ENCODE measurements at regions not wholly inside any gene's neighbourhood (a gene's known extent, or its start where the extent isn't known, plus 50 kb on each side); places are given as distances from the start of the nearest gene placed in this dataset.

DNA sequence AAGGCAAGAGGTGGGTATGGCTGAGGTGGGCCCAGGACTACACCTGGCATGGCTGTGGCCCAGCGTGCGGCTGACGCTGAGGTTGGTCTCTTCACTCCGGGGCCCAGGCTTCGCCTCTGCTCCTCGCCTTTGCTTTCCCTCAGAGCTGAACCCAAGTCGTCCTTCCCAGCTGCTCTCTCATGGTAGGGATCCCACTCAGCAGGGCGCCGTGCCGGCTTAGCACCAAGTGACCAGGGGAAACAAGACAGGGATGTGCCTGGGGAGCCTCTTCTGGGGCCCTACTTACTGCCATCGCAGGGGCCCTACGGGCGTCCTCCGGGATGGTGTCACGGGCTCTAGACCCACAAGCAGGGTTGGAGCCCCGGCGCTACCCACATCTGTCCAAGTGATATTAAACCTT is 138.1 kb upstream of the ALKAL2 start:
- Histone ChIP-seq H3K27me3 (ENCODE audit: control insufficient read depth in 1 of 2, insufficient read depth in 2 of 2, low read length in 2 of 2) (peaks cover 2 to 48% of the 10 kb centered on the region in 2 experiments; a peak in 3 of 5 replicates), H4K20me1 (ENCODE audit: insufficient read depth, low read length) (no peaks in the 10 kb centered on the region), H3K27ac (ENCODE audit: extremely low read length, insufficient read depth, low read length) (no peak overlapping the region), H3K79me2 (ENCODE audit: insufficient read depth, low read length) (no peaks in the 10 kb centered on the region), H3K4me3 (replicated peaks in 1 of 3; ENCODE audit: insufficient read depth in 1 of 3, low read depth in 2 of 3, low read length in 3 of 3) (no peak overlapping the region), H3K4me1 (ENCODE audit: insufficient read depth, low read length) (no peaks in the 10 kb centered on the region), H3K9me3 (ENCODE audit: low read length) (no peaks in the 10 kb centered on the region), H2AFZ (ENCODE audit: low read length) (no peak overlapping the region), H3K36me3 (replicated peaks in 1 of 2; ENCODE audit: control insufficient read depth in 1 of 2, insufficient read depth in 2 of 2, low read length in 2 of 2) (no peaks in the 10 kb centered on the region), H3K9ac (ENCODE audit: insufficient read depth, low read depth, low read length) (no peak overlapping the region), H3K4me2 (ENCODE audit: low read depth, low read length) (no peak overlapping the region)
- ChIA-PET CTCF (ENCODE audit: low intra/inter-chr PET ratio, low total read pairs) (no interaction called here), POLR2A (no interaction called here)
- FAIRE-seq, result no peak
- 42% methylated on average over 10 of the region's 17 CpGs for WGBS (ENCODE audit: low lambda C conversion rate)
- intact Hi-C loops (cut with micrococcal nuclease; ENCODE audit: unreplicated experiment), result no loop called here
- no TSS peak for BruUV-seq (replicated peaks)
- DNase-seq (ENCODE audit: low spot score), result no peak
- in situ Hi-C loops (cut with HindIII; ENCODE audit: extremely low pct_ligation_motif_present, low pct_unique_long_range_greater_than_20kb), result no loop called here
- ATAC-seq, result no peak
- TF ChIP-seq, protein P1, sequence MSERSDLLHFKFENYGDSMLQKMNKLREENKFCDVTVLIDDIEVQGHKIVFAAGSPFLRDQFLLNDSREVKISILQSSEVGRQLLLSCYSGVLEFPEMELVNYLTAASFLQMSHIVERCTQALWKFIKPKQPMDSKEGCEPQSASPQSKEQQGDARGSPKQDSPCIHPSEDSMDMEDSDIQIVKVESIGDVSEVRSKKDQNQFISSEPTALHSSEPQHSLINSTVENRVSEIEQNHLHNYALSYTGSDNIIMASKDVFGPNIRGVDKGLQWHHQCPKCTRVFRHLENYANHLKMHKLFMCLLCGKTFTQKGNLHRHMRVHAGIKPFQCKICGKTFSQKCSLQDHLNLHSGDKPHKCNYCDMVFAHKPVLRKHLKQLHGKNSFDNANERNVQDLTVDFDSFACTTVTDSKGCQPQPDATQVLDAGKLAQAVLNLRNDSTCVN (CRISPR knock-in tag; IDR thresholded peaks at IDR 0.05; ENCODE audit: borderline replicate concordance), result no peak
- TF ChIP-seq, protein P2, sequence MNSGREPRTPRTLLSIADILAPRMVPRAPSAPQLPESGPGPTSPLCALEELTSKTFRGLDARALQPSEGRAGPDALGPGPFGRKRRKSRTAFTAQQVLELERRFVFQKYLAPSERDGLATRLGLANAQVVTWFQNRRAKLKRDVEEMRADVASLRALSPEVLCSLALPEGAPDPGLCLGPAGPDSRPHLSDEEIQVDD (CRISPR knock-in tag; IDR thresholded peaks at IDR 0.05; ENCODE audit: borderline replicate concordance), result no peak
- TF ChIP-seq, protein P3, sequence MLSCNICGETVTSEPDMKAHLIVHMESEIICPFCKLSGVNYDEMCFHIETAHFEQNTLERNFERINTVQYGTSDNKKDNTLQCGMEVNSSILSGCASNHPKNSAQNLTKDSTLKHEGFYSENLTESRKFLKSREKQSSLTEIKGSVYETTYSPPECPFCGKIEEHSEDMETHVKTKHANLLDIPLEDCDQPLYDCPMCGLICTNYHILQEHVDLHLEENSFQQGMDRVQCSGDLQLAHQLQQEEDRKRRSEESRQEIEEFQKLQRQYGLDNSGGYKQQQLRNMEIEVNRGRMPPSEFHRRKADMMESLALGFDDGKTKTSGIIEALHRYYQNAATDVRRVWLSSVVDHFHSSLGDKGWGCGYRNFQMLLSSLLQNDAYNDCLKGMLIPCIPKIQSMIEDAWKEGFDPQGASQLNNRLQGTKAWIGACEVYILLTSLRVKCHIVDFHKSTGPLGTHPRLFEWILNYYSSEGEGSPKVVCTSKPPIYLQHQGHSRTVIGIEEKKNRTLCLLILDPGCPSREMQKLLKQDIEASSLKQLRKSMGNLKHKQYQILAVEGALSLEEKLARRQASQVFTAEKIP (CRISPR knock-in tag; IDR thresholded peaks at IDR 0.05; ENCODE audit: borderline replicate concordance), result no peak
- TF ChIP-seq RCOR2 (CRISPR knock-in tag; IDR thresholded peaks at IDR 0.05) (no peak), ZNF839 (CRISPR knock-in tag; IDR thresholded peaks at IDR 0.05; ENCODE audit: borderline replicate concordance) (no peak), ZNF101 (CRISPR knock-in tag; IDR thresholded peaks at IDR 0.05; ENCODE audit: borderline replicate concordance, low read depth) (no peak), SRF (IDR thresholded peaks at IDR 0.05; ENCODE audit: low read depth, low read length) (no peak), TBP (CRISPR knock-in tag; IDR thresholded peaks at IDR 0.05) (no peak), ZBTB21 (CRISPR knock-in tag; IDR thresholded peaks at IDR 0.05) (no peak), ZNF367 (CRISPR knock-in tag; IDR thresholded peaks at IDR 0.05; ENCODE audit: borderline replicate concordance) (no peak), TSC22D2 (CRISPR knock-in tag; IDR thresholded peaks at IDR 0.05; ENCODE audit: borderline replicate concordance) (no peak)
- TF ChIP-seq, protein P4, sequence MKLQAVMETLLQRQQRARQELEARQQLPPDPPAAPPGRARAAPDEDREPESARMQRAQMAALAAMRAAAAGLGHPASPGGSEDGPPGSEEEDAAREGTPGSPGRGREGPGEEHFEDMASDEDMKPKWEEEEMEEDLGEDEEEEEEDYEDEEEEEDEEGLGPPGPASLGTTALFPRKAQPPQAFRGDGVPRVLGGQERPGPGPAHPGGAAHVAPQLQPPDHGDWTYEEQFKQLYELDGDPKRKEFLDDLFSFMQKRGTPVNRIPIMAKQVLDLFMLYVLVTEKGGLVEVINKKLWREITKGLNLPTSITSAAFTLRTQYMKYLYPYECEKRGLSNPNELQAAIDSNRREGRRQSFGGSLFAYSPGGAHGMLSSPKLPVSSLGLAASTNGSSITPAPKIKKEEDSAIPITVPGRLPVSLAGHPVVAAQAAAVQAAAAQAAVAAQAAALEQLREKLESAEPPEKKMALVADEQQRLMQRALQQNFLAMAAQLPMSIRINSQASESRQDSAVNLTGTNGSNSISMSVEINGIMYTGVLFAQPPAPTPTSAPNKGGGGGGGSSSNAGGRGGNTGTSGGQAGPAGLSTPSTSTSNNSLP (IDR thresholded peaks at IDR 0.05; ENCODE audit: low read depth, low read length), result no peak
- TF ChIP-seq, protein P5, sequence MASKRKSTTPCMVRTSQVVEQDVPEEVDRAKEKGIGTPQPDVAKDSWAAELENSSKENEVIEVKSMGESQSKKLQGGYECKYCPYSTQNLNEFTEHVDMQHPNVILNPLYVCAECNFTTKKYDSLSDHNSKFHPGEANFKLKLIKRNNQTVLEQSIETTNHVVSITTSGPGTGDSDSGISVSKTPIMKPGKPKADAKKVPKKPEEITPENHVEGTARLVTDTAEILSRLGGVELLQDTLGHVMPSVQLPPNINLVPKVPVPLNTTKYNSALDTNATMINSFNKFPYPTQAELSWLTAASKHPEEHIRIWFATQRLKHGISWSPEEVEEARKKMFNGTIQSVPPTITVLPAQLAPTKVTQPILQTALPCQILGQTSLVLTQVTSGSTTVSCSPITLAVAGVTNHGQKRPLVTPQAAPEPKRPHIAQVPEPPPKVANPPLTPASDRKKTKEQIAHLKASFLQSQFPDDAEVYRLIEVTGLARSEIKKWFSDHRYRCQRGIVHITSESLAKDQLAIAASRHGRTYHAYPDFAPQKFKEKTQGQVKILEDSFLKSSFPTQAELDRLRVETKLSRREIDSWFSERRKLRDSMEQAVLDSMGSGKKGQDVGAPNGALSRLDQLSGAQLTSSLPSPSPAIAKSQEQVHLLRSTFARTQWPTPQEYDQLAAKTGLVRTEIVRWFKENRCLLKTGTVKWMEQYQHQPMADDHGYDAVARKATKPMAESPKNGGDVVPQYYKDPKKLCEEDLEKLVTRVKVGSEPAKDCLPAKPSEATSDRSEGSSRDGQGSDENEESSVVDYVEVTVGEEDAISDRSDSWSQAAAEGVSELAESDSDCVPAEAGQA (IDR thresholded peaks at IDR 0.05; ENCODE audit: low read depth), result no peak
- TF ChIP-seq, protein P5 (CRISPR knock-in tag; IDR thresholded peaks at IDR 0.05; ENCODE audit: borderline replicate concordance), result no peak

Data from HepG2 (cell line).